ENCODE measurements at regions not wholly inside any gene's neighbourhood (a gene's known extent, or its start where the extent isn't known, plus 50 kb on each side); places are given as distances from the start of the nearest gene placed in this dataset.
"Not testable (repeated sequence)": the region's sequence is repeated elsewhere in the genome, so short reads cannot be mapped to it uniquely, and the experiment has no call there.

GRCh38 chr7:149682038-149682437 is 91.3 kb downstream of the ZNF467 start:
- no peak for DNase-seq (ENCODE audit: low spot score)

GRCh38 chr7:149681274-149681673 is 92.1 kb downstream of the ZNF467 start:
- DNase-seq (ENCODE audit: low spot score) = no peak

GRCh38 chr7:149680331-149681025 is 92.9 kb downstream of the ZNF467 start:
- no peak for DNase-seq (ENCODE audit: low spot score)

GRCh38 chr7:149674728-149675385 is 98.5 kb downstream of the ZNF467 start:
- DNase-seq (ENCODE audit: low spot score) = not testable (repeated sequence)

- DNase-seq (ENCODE audit: low spot score) = no peak
Observed at GRCh38 chr7:149673006-149673405, 100.4 kb downstream of the ZNF467 start.

- peak; percentile 76 for DNase-seq (ENCODE audit: low spot score)
Observed at GRCh38 chr7:149670288-149670687, 103.1 kb downstream of the ZNF467 start.

- DNase-seq (ENCODE audit: low spot score) = peak; percentile 21
Observed at GRCh38 chr7:149669121-149669818, 104.1 kb downstream of the ZNF467 start.

GRCh38 chr7:149666360-149666945 is 106.9 kb downstream of the ZNF467 start:
- no peak for DNase-seq (ENCODE audit: low spot score)

GRCh38 chr7:149665618-149666017 is 107.8 kb downstream of the ZNF467 start:
- DNase-seq (ENCODE audit: low spot score) = not testable (repeated sequence)

- DNase-seq (ENCODE audit: low spot score) = no peak
Observed at GRCh38 chr7:149664666-149665065, 108.7 kb downstream of the ZNF467 start.

GRCh38 chr7:149664176-149664575 is 109.2 kb downstream of the ZNF467 start:
- DNase-seq (ENCODE audit: low spot score) = no peak

GRCh38 chr7:149662591-149663095 is 110.7 kb downstream of the ZNF467 start:
- peak; percentile 40 for DNase-seq (ENCODE audit: low spot score)

GRCh38 chr7:149655784-149656183 is 117.6 kb downstream of the ZNF467 start:
- no peak for DNase-seq (ENCODE audit: low spot score)

GRCh38 chr7:149654588-149654987 is 118.8 kb downstream of the ZNF467 start:
- no peak for DNase-seq (ENCODE audit: low spot score)

GRCh38 chr7:149650190-149650589 is 123.2 kb downstream of the ZNF467 start:
- DNase-seq (ENCODE audit: low spot score) = not testable (repeated sequence)

- no peak for DNase-seq (ENCODE audit: low spot score)
Observed at GRCh38 chr7:149644754-149645153, 128.6 kb downstream of the ZNF467 start.

GRCh38 chr7:149642589-149642988 is 130.8 kb downstream of the ZNF467 start:
- DNase-seq (ENCODE audit: low spot score) = no peak

- DNase-seq (ENCODE audit: low spot score) = no peak
Observed at GRCh38 chr7:149638566-149639320, 134.6 kb downstream of the ZNF467 start.

- DNase-seq (ENCODE audit: low spot score) = no peak
Observed at GRCh38 chr7:149637911-149638565, 135.3 kb downstream of the ZNF467 start.

GRCh38 chr7:149635561-149636329 is 137.6 kb downstream of the ZNF467 start:
- no peak for DNase-seq (ENCODE audit: low spot score)
